Activated CD8-positive, alpha-beta memory T cell treated with anti-CD3 and anti-CD28 coated beads, Interleukin-2, amount 10 ng/mL, durations not matched to agents 7 days and 5 days (primary cell): ENCODE measurements at regions not wholly inside any gene's neighbourhood (a gene's known extent, or its start where the extent isn't known, plus 50 kb on each side); places are given as distances from the start of the nearest gene placed in this dataset.
"Not testable (repeated sequence)": the region's sequence is repeated elsewhere in the genome, so short reads cannot be mapped to it uniquely, and the experiment has no call there.

ENCODE experiments used
- ATAC-seq: fragments of 150-1000 bp; cut with Tn5 transposase; one replicate; pipeline ENCODE4 v1.10.0; 2021; ENCODE audit warnings: moderate library complexity
- CTCF ChIA-PET: fragments of 350-600 bp; sonication (Branson Sonifier 250); formaldehyde crosslinking; loops from one replicate; lab custom pipeline; 2021; ENCODE audit warnings: antibody characterized with exemption; lab: Charles Lee
- DNase-seq: peaks from one replicate; pipeline ENCODE4 v3.0.0-alpha.2; 2020
- H3K27ac Mint-ChIP-seq: one replicate; pipeline ENCODE4 v1.8.0; 2021; ENCODE audit warnings: mild to moderate bottlenecking, mixed read lengths
- H3K27me3 Mint-ChIP-seq: one replicate; pipeline ENCODE4 v1.8.0; 2021; ENCODE audit warnings: mixed read lengths
- H3K36me3 Mint-ChIP-seq: one replicate; pipeline ENCODE4 v1.8.0; 2021; ENCODE audit warnings: mild to moderate bottlenecking, mixed read lengths
- H3K4me1 Mint-ChIP-seq: one replicate; pipeline ENCODE4 v1.8.0; 2021; ENCODE audit warnings: mixed read lengths
- H3K4me3 Mint-ChIP-seq: one replicate; pipeline ENCODE4 v1.8.0; 2021; ENCODE audit warnings: mild to moderate bottlenecking, moderate library complexity, mixed read lengths
- H3K9me3 Mint-ChIP-seq: one replicate; pipeline ENCODE4 v1.8.0; 2022; ENCODE audit warnings: low read depth, mixed read lengths

GRCh38 chr20:53646550-53646949 lies 52.9 kb upstream of the ZNF217 start:
- peaks cover 1% of the 10 kb centered on the region for H3K36me3 Mint-ChIP-seq
- DNase-seq, result no peak
- no peak for ATAC-seq
- H3K4me3 Mint-ChIP-seq, result no peak overlapping the region
- H3K4me1 Mint-ChIP-seq, result peaks cover 25% of the 10 kb centered on the region
- no peak overlapping the region for H3K27ac Mint-ChIP-seq
- H3K9me3 Mint-ChIP-seq, result no peaks in the 10 kb centered on the region
- no peaks in the 10 kb centered on the region for H3K27me3 Mint-ChIP-seq
- CTCF ChIA-PET, result interaction anchor here (0.7 to 2.0 kb wide), 4 partner anchors 12 to 84 kb away, joined by 3 to 5 read pairs (median 4); no protein-coding TSS in a partner anchor

- DNase-seq, result no peak
- H3K36me3 Mint-ChIP-seq, result peaks cover 1% of the 10 kb centered on the region
- no peak overlapping the region for H3K4me3 Mint-ChIP-seq
- ATAC-seq, result no peak
- CTCF ChIA-PET, result interaction anchor here (2.0 kb wide), 1 partner anchor 67 kb away, joined by 5 read pairs; no protein-coding TSS in a partner anchor
- no peaks in the 10 kb centered on the region for H3K9me3 Mint-ChIP-seq
- peaks cover 31% of the 10 kb centered on the region for H3K4me1 Mint-ChIP-seq
- H3K27ac Mint-ChIP-seq, result no peak overlapping the region
- no peaks in the 10 kb centered on the region for H3K27me3 Mint-ChIP-seq
These were observed 51.9 kb upstream of the ZNF217 start for GRCh38 chr20:53645582-53645897.

- not testable (repeated sequence) for H3K27ac Mint-ChIP-seq, H3K36me3 Mint-ChIP-seq, H3K27me3 Mint-ChIP-seq, ATAC-seq, H3K9me3 Mint-ChIP-seq, DNase-seq, H3K4me3 Mint-ChIP-seq
- CTCF ChIA-PET, result interaction anchor here (1.4 kb wide), 1 partner anchor 296 kb away, joined by 7 read pairs; no protein-coding TSS in a partner anchor
- peaks cover 35% of the 10 kb centered on the region for H3K4me1 Mint-ChIP-seq
These were observed 50.5 kb upstream of the ZNF217 start for GRCh38 chr20:53644108-53644507.
